ENCODE measurements at regions not wholly inside any gene's neighbourhood (a gene's known extent, or its start where the extent isn't known, plus 50 kb on each side); places are given as distances from the start of the nearest gene placed in this dataset.

DNA sequence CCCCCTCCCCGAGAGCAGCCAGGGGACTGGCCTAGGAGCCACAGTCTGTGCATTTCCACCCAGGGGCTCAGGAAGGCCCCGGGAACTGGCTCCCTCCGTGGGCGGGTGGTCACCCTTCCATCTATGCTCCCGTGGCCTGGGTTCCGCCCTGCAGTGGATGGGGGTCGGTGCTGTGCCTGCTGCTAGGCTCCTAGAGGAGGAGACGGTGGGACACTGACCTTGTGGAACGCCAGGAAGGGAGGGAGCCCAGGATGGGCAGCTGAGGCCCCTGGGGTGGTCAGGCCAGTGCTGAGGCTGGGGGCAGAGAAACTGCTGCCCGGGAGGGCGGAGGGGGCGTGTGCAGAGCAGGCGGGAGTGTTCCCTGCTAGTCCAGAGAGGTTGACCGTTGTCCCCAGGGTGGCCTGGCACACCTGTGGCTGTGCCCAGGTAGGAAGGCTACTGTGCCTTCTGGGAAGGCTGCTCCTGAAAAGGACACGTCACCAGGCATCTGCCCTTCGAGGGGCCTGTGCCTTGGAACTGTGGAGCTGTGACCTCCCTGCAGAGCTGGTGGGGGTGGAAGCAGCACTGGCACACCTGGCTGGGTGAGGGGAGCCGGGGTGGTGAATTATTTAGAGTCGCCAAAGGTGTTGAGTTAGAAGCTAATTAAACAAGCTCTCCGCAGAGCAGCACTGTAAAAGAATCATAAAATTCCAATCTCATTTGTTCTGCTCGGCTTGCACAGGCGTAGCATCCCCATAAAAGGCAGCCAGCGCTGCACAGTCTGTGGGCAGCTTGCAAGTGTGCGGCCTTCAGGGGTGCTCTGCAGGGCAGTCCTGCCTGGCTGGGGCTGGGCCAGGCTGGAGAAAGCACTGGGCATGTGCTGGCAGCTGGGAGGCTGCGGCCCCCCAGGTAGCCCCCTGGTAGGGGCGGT lies 145.1 kb downstream of the KIF26A start:
- TF ChIP-seq MAZ (IDR thresholded peaks at IDR 0.05; ENCODE audit: borderline replicate concordance, low read depth, low read length): no peak
- TF ChIP-seq, protein P1, sequence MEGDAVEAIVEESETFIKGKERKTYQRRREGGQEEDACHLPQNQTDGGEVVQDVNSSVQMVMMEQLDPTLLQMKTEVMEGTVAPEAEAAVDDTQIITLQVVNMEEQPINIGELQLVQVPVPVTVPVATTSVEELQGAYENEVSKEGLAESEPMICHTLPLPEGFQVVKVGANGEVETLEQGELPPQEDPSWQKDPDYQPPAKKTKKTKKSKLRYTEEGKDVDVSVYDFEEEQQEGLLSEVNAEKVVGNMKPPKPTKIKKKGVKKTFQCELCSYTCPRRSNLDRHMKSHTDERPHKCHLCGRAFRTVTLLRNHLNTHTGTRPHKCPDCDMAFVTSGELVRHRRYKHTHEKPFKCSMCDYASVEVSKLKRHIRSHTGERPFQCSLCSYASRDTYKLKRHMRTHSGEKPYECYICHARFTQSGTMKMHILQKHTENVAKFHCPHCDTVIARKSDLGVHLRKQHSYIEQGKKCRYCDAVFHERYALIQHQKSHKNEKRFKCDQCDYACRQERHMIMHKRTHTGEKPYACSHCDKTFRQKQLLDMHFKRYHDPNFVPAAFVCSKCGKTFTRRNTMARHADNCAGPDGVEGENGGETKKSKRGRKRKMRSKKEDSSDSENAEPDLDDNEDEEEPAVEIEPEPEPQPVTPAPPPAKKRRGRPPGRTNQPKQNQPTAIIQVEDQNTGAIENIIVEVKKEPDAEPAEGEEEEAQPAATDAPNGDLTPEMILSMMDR (IDR thresholded peaks at IDR 0.05): no peak
- no peak for TF ChIP-seq MYC (IDR thresholded peaks at IDR 0.05; ENCODE audit: borderline replicate concordance, low read length)
- TF ChIP-seq RFX5 (IDR thresholded peaks at IDR 0.05): no peak
- no peak for TF ChIP-seq BHLHE40 (IDR thresholded peaks at IDR 0.05; ENCODE audit: low read depth, low read length)
- TF ChIP-seq JUN (IDR thresholded peaks at IDR 0.05): no peak
- TF ChIP-seq POLR2A (IDR thresholded peaks at IDR 0.05; ENCODE audit: low read length): no peak
- TF ChIP-seq EP300 (IDR thresholded peaks at IDR 0.05): no peak
- no peak for TF ChIP-seq CBX2 (IDR thresholded peaks at IDR 0.05; ENCODE audit: borderline replicate concordance, low read depth)
- TF ChIP-seq NR3C1 (IDR thresholded peaks at IDR 0.05): no peak
- TF ChIP-seq JUNB (IDR thresholded peaks at IDR 0.05): no peak
- no peak for TF ChIP-seq FOSL2 (IDR thresholded peaks at IDR 0.05)
- no peak for TF ChIP-seq FOSL2 (CRISPR knock-in tag; IDR thresholded peaks at IDR 0.05)
- no peak for TF ChIP-seq FOXS1 (CRISPR knock-in tag; IDR thresholded peaks at IDR 0.05)
- no peak for TF ChIP-seq EHMT2 (IDR thresholded peaks at IDR 0.05; ENCODE audit: low read depth)

Data from A549 (cell line).